Hematopoietic multipotent progenitor cell treated with erythropoietin and hydrocortisone succinate and interleukin-3 and kit ligand, for 4 days (in vitro differentiated cells): ENCODE measurements at regions not wholly inside any gene's neighbourhood (a gene's known extent, or its start where the extent isn't known, plus 50 kb on each side); places are given as distances from the start of the nearest gene placed in this dataset.

Source experiments
- DNase-seq: peaks from one replicate; pipeline ENCODE4 v3.0.0-alpha.2; 2015

DNA sequence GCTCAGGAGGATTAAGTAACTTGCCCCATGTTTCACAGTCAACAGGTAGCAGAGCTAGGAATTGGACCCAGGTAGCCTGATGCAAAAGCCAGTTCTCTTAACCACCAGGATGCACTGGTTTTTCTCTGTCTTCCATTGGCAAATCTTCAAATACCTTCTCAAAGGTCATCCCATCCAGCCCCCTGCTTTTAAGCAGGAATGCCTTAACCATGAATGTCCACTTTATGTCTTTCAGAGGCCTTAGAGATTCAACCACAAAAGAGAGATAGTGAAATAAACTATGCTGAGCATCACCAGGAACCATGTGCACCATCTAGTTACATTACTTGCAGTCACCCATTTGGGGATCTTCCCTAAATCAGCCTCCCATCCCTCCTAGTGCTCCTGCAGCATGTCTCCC, 94.3 kb downstream of the C17orf67 start:
- no peak for DNase-seq

DNA sequence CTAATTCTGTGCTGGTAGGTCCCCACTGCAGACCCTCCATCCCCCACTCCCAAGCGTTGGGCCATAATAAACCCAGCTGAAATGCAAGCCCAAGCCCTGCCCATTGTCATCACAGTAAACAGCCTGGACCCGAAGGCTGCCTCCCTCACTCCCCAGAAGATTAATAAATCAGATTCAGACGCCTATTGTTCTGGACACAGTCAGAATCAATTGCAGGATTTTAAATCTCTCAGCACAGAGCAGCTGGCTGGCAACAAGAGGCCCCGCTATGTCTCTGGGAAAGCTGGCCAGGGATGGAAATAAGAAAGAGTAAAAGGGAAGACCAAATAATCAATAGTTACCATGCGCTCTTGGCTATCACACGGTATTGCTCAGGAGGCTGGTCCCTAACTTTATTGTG, 93.9 kb downstream of the C17orf67 start:
- no peak for DNase-seq

DNA sequence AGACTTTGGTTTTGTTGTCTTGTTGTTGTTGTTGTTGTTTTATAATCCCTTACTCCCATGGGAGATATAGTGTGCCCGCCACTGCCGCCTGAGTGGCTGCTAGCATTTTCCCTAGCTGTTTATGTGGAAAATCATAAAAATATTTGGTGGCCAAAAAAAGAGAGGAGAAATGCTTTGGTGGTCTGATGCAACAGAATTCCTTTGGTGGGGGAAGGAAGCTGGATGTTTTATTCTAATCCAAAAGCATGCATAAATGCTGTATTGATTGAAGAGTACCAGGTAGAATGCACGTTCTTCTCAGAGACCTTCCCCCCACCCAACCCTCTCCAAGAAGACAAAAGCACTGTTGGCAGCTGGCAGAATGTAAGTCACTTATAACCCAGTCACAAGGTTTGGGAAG, 93.2 kb downstream of the C17orf67 start:
- DNase-seq, result no peak
